Smooth muscle cell (in vitro differentiated cells): ENCODE measurements at regions not wholly inside any gene's neighbourhood (a gene's known extent, or its start where the extent isn't known, plus 50 kb on each side); places are given as distances from the start of the nearest gene placed in this dataset.
A peak's percentile ranks its signal among the peaks of the same experiment; 100 is the strongest.

Experiments
- DNase-seq: peaks from one replicate; lab custom pipeline; 2025; ENCODE audit not compliant: unreplicated experiment; lab: John Stamatoyannopoulos, UW
- H2AFZ ChIP-seq: fragments of 200-600 bp; sonication (generic); 2 replicates; pipeline ENCODE4 v1.6.0; 2016; ENCODE audit warnings: antibody characterized with exemption, low read depth, mild to moderate bottlenecking
- H3F3A ChIP-seq: fragments of 200-600 bp; sonication (generic); 2 replicates; pipeline ENCODE4 v1.6.0; 2017; ENCODE audit warnings: antibody characterized with exemption, low read depth
- H3K27ac ChIP-seq: fragments of 200-600 bp; sonication (generic); 2 replicates; pipeline ENCODE4 v1.5.1; 2016; ENCODE audit warnings: low read depth, mild to moderate bottlenecking
- H3K27me3 ChIP-seq: fragments of 200-600 bp; sonication (generic); 2 replicates; pipeline ENCODE4 v1.6.1; 2016; ENCODE audit warnings: low read depth, mild to moderate bottlenecking
- H3K36me3 ChIP-seq: fragments of 200-600 bp; sonication (generic); 2 replicates; pipeline ENCODE4 v1.5.1; 2016; ENCODE audit warnings: low read depth
- H3K4me1 ChIP-seq: fragments of 200-600 bp; sonication (generic); 2 replicates; pipeline ENCODE4 v1.5.1; 2016; ENCODE audit warnings: low read depth
- H3K4me2 ChIP-seq: fragments of 200-600 bp; sonication (generic); 2 replicates; pipeline ENCODE4 v1.6.0; 2016; ENCODE audit warnings: mild to moderate bottlenecking
- H3K4me3 ChIP-seq: fragments of 200-600 bp; sonication (generic); 2 replicates; pipeline ENCODE4 v1.5.1; 2016; ENCODE audit warnings: mild to moderate bottlenecking
- H3K79me2 ChIP-seq: fragments of 200-600 bp; sonication (generic); 2 replicates; pipeline ENCODE4 v1.6.0; 2016; ENCODE audit warnings: low read depth, mild to moderate bottlenecking
- H3K9ac ChIP-seq: fragments of 200-600 bp; sonication (generic); 2 replicates; pipeline ENCODE4 v1.6.0; 2016; ENCODE audit warnings: low read depth
- H3K9me3 ChIP-seq: fragments of 200-600 bp; sonication (generic); replicated peaks from 2 replicates; pipeline ENCODE4 v1.5.1; 2016; ENCODE audit warnings: low read depth
- H4K20me1 ChIP-seq: fragments of 200-600 bp; sonication (generic); 2 replicates; pipeline ENCODE4 v1.6.0; 2016; ENCODE audit warnings: low read depth
- CTCF ChIP-seq: fragments of 200-600 bp; sonication (generic); IDR thresholded peaks from 2 replicates; pipeline ENCODE4 v1.5.1; 2017; ENCODE audit warnings: borderline replicate concordance, mild to moderate bottlenecking, antibody characterized with exemption; ENCODE audit not compliant: insufficient read depth, poor library complexity, severe bottlenecking
- WGBS: methylation state at CpG from one replicate; pipeline ENCODE4 v1.1.7; 2016; ENCODE audit warnings: low lambda C conversion rate; 5-methylcytosine and 5-hydroxymethylcytosine counted together

GRCh38 chr6:142566628-142567396 is 265.0 kb downstream of the ADGRG6 start:
- Histone ChIP-seq H3F3A (no peaks in the 10 kb centered on the region), H3K27ac (no peak overlapping the region), H3K4me2 (no peak overlapping the region), H3K9me3 (no peaks in the 10 kb centered on the region), H3K4me3 (no peak overlapping the region), H3K4me1 (no peaks in the 10 kb centered on the region), H3K79me2 (no peaks in the 10 kb centered on the region), H3K9ac (no peak overlapping the region), H4K20me1 (no peaks in the 10 kb centered on the region), H3K36me3 (no peaks in the 10 kb centered on the region), H3K27me3 (no peaks in the 10 kb centered on the region), H2AFZ (no peak overlapping the region)
- DNase-seq = peak; percentile 11
- 59% methylated on average over 10 of the region's 10 CpGs for WGBS
- TF ChIP-seq CTCF = peak; percentile 81

GRCh38 chr6:142567461-142567860 is 265.7 kb downstream of the ADGRG6 start:
- TF ChIP-seq CTCF = no peak
- Histone ChIP-seq H4K20me1 (no peaks in the 10 kb centered on the region), H3F3A (no peaks in the 10 kb centered on the region), H3K4me1 (no peaks in the 10 kb centered on the region), H3K27ac (no peak overlapping the region), H3K4me2 (no peak overlapping the region), H3K9ac (no peak overlapping the region), H3K36me3 (no peaks in the 10 kb centered on the region), H3K4me3 (no peak overlapping the region), H3K9me3 (no peaks in the 10 kb centered on the region), H3K79me2 (no peaks in the 10 kb centered on the region), H3K27me3 (no peaks in the 10 kb centered on the region), H2AFZ (no peak overlapping the region)
- 75% methylated on average over 3 of the region's 3 CpGs for WGBS
- DNase-seq = no peak

- Histone ChIP-seq H3K27ac (peak overlapping the region; percentile 70), H3K9me3 (no peaks in the 10 kb centered on the region), H3K4me3 (no peak overlapping the region), H3K36me3 (no peaks in the 10 kb centered on the region), H3K27me3 (no peaks in the 10 kb centered on the region), H4K20me1 (no peaks in the 10 kb centered on the region), H3K79me2 (no peaks in the 10 kb centered on the region), H3F3A (no peaks in the 10 kb centered on the region), H3K9ac (no peak overlapping the region), H3K4me1 (no peaks in the 10 kb centered on the region), H3K4me2 (peak overlapping the region; percentile 12), H2AFZ (no peak overlapping the region)
- 50% methylated on average over 1 of the region's 1 CpG for WGBS
- no peak for TF ChIP-seq CTCF
- no peak for DNase-seq
These were observed 267.2 kb downstream of the ADGRG6 start for GRCh38 chr6:142568857-142569597.

GRCh38 chr6:142569676-142570075 is 267.9 kb downstream of the ADGRG6 start:
- Histone ChIP-seq H3K36me3 (no peaks in the 10 kb centered on the region), H3K79me2 (no peaks in the 10 kb centered on the region), H3F3A (no peaks in the 10 kb centered on the region), H2AFZ (no peak overlapping the region), H4K20me1 (no peaks in the 10 kb centered on the region), H3K4me1 (no peaks in the 10 kb centered on the region), H3K9me3 (no peaks in the 10 kb centered on the region), H3K4me2 (no peak overlapping the region), H3K27ac (peak overlapping the region; percentile 70), H3K27me3 (no peaks in the 10 kb centered on the region), H3K9ac (peak overlapping the region; percentile 24), H3K4me3 (no peak overlapping the region)
- DNase-seq = no peak
- WGBS = 10% methylated on average over 1 of the region's 1 CpG
- TF ChIP-seq CTCF = no peak
